Epithelial cell of prostate (primary cell): ENCODE measurements at regions not wholly inside any gene's neighbourhood (a gene's known extent, or its start where the extent isn't known, plus 50 kb on each side); places are given as distances from the start of the nearest gene placed in this dataset.
"Not testable (repeated sequence)": the region's sequence is repeated elsewhere in the genome, so short reads cannot be mapped to it uniquely, and the experiment has no call there.

Source experiments
- DNase-seq: peaks from one replicate; pipeline ENCODE4 v3.0.0-alpha.2; 2011; ENCODE audit warnings: low read depth, low spot score
- H3K27ac ChIP-seq: fragments of 450-650 bp; 2 replicates; pipeline ENCODE4 v1.5.1; 2017; ENCODE audit warnings: mild to moderate bottlenecking

GRCh38 chr5:16987776-16988175 is 51.7 kb upstream of the MYO10 start:
- no peak for DNase-seq
- no peak overlapping the region for H3K27ac ChIP-seq

- not testable (repeated sequence) for H3K27ac ChIP-seq, DNase-seq
Measured at GRCh38 chr5:16990817-16991520, 54.9 kb upstream of the MYO10 start.

- no peak overlapping the region for H3K27ac ChIP-seq
- no peak for DNase-seq
Measured at GRCh38 chr5:16992006-16992405, 55.9 kb upstream of the MYO10 start.

GRCh38 chr5:16992444-16992843 is 56.4 kb upstream of the MYO10 start:
- DNase-seq, result no peak
- no peak overlapping the region for H3K27ac ChIP-seq

GRCh38 chr5:16994565-16994964 is 58.5 kb upstream of the MYO10 start:
- H3K27ac ChIP-seq, result no peak overlapping the region
- DNase-seq, result no peak

GRCh38 chr5:16995372-16995771 is 59.3 kb upstream of the MYO10 start:
- DNase-seq, result no peak
- no peak overlapping the region for H3K27ac ChIP-seq

- peak overlapping the region; percentile 31 for H3K27ac ChIP-seq
Measured at GRCh38 chr5:17000291-17000939, 64.3 kb upstream of the MYO10 start.

GRCh38 chr5:17001428-17001827 is 65.3 kb upstream of the MYO10 start:
- H3K27ac ChIP-seq, result no peak overlapping the region
- no peak for DNase-seq

More at GRCh38 chr5:17000291-17000939, 64.3 kb upstream of the MYO10 start:
- no peak for DNase-seq

- no peak overlapping the region for H3K27ac ChIP-seq
- DNase-seq, result no peak
Measured at GRCh38 chr5:17004441-17005106, 68.5 kb upstream of the MYO10 start.

GRCh38 chr5:17005107-17005828 is 69.2 kb upstream of the MYO10 start:
- DNase-seq, result no peak

GRCh38 chr5:17012289-17012688 is 76.2 kb upstream of the MYO10 start:
- DNase-seq, result no peak
- H3K27ac ChIP-seq, result peak overlapping the region; percentile 31

More at GRCh38 chr5:17005107-17005828, 69.2 kb upstream of the MYO10 start:
- no peak overlapping the region for H3K27ac ChIP-seq

- no peak for DNase-seq
- H3K27ac ChIP-seq, result no peak overlapping the region
Measured at GRCh38 chr5:17014686-17015085, 78.6 kb upstream of the MYO10 start.

GRCh38 chr5:17018871-17019270 is 82.8 kb upstream of the MYO10 start:
- H3K27ac ChIP-seq, result no peak overlapping the region
- DNase-seq, result no peak

- DNase-seq, result no peak
- no peak overlapping the region for H3K27ac ChIP-seq
Measured at GRCh38 chr5:17019324-17019723, 83.2 kb upstream of the MYO10 start.

GRCh38 chr5:17020678-17021601 is 84.9 kb upstream of the MYO10 start:
- H3K27ac ChIP-seq, result no peak overlapping the region
- DNase-seq, result no peak

GRCh38 chr5:17021602-17021932 is 85.5 kb upstream of the MYO10 start:
- H3K27ac ChIP-seq, result no peak overlapping the region
- DNase-seq, result no peak

- DNase-seq, result no peak
- H3K27ac ChIP-seq, result no peak overlapping the region
Measured at GRCh38 chr5:17022296-17022695, 86.2 kb upstream of the MYO10 start.

- H3K27ac ChIP-seq, result no peak overlapping the region
- no peak for DNase-seq
Measured at GRCh38 chr5:17024686-17025180, 88.6 kb upstream of the MYO10 start.

GRCh38 chr5:17031659-17032277 is 95.7 kb upstream of the MYO10 start:
- not testable (repeated sequence) for H3K27ac ChIP-seq, DNase-seq
